Activated CD8-positive, alpha-beta memory T cell treated with anti-CD3 and anti-CD28 coated beads for 4 hours (primary cell): ENCODE measurements at regions not wholly inside any gene's neighbourhood (a gene's known extent, or its start where the extent isn't known, plus 50 kb on each side); places are given as distances from the start of the nearest gene placed in this dataset.
"Not testable (repeated sequence)": the region's sequence is repeated elsewhere in the genome, so short reads cannot be mapped to it uniquely, and the experiment has no call there.

Experiments
- DNase-seq, 2 donors: peaks; one replicate each; pipeline ENCODE4 v3.0.0-alpha.2; 2020; ENCODE audit warnings: low read depth in 2 of 2

DNA sequence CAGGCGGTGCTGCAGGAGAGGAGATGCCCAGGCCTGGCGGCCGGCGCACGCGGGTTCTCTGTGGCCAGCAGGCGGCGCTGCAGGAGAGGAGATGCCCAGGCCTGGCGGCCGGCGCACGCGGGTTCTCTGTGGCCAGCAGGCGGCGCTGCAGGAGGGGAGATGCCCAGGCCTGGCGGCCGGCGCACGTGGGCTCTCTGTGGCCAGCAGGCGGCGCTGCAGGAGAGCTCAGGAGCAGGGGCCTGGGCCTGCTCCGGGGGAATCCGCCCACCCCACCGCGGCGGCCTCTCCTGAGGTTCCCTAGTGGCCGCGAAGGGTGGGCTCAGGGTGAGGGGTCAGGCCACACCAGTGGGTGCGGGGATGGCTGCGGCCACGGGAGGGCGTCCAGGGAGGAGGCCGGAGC lies 75.9 kb downstream of the OR4F16 start:
- not testable (repeated sequence) for DNase-seq

- not testable (repeated sequence) for DNase-seq
These were observed 77.3 kb downstream of the OR4F16 start for GRCh38 chr1:609161-609560.

DNA sequence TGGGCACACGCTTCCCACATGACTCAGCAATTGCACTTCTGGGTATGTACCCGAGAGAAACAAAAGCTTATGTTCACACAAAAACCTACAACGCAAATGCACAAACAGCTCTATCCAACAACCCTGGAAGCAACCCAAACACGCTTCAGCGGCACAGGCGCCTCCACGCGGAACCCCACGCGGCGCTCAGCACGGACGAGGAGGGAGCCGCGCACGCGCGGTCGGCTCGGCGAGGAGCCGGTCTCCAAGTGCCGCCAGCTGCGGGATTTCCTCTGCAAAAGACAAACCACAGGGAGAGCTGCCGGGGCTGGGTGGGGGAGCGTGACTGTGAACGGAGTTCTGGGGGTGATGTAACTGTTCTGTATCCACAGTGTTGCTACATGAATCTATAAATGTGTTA lies 81.2 kb downstream of the OR4F16 start:
- DNase-seq, result peak in 1 of 2 donors; percentile 2

GRCh38 chr1:588211-588610 lies 98.2 kb downstream of the OR4F16 start:
- not testable (repeated sequence) for DNase-seq

DNA sequence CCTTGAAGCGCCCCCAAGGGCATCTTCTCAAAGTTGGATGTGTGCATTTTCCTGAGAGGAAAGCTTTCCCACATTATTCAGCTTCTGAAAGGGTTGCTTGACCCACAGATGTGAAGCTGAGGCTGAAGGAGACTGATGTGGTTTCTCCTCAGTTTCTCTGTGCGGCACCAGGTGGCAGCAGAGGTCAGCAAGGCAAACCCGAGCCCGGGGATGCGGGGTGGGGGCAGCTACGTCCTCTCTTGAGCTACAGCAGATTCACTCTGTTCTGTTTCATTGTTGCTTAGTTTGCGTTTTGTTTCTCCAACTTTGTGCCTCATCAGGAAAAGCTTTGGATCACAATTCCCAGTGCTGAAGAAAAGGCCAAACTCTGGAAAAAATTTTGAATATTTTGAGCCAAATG lies 100.5 kb downstream of the OR4F16 start:
- DNase-seq, result peak; percentile 5 to 34
